Fibroblast of skin of left biceps (primary cell): ENCODE measurements at regions not wholly inside any gene's neighbourhood (a gene's known extent, or its start where the extent isn't known, plus 50 kb on each side); places are given as distances from the start of the nearest gene placed in this dataset.
A peak's percentile ranks its signal among the peaks of the same experiment; 100 is the strongest.

Source experiments
- DNase-seq, 2 experiments: peaks; one replicate each; pipeline ENCODE4 v3.0.0-alpha.2; 2013; ENCODE audit warnings: low read depth in 2 of 2

DNA sequence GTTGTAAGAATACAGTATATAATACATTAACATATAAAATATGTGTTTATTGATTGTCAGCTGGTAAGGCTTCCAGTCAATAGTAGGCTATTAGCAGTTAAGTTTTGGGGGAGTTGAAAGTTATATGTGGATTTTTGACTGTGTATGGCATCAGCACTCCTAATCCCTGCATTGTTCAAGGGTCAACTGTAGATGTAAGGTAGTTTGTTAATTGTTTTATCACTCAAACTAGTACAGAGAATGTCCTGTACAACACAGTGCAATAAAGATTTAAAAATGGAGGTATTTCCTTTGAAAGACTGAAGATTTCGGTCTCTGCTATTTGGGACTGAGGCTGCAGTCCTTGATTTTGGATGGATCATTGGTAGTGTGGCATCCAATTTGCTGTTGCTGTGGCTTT is 484.4 kb downstream of the KDM4C start:
- no peak for DNase-seq

DNA sequence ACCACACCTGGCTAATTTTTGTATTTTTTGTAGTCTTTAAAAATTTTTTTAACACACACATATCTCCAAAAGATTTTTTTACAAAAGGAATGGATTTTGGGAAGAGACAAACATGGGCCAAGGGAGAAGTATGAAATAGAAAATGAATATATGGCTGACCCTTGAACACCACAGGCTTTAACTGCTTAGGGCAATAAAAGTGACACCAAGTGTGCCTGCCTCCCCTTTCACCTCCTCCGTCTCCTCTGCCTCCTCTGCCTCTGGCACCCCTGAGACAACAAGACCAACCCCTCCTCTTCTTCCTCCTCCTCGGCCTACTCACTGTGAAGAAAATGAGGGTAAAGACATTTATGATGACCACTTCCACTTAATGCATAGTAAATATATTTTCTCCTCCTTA is 483.9 kb downstream of the KDM4C start:
- DNase-seq: no peak

DNA sequence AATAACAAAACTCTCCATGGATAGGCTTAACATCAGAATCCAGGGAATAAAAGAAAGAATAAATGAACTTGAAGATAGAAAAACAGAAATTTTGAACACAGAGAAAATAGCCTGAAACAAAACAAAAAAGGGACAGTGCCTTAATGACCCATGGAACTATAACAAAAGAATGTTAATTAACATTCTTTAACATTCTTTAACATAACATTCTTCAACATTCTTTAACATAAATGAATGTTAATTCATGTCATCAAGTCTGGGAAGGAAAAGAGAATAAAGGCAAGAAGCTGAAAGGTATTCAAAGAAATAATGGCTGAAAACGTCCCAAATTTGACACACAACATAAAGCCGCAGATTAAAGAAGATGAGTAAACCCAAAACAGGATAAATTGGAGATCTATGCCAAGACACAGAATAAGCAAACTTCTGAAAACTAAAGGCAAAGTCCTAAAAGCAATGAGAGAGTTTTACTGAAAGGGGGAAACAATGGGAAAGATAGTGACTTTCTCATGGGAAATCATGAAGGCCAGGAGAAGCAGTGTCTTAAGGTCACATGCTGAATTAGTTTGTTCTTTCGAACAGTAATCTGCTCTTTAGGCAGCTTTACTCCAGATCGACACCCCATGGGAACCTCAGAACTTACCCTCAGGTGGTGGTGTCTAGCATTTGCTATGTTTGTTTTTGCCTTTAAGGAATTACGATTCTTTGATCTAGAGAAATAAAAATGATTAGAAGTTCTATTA is 483.0 kb downstream of the KDM4C start:
- no peak for DNase-seq

DNA sequence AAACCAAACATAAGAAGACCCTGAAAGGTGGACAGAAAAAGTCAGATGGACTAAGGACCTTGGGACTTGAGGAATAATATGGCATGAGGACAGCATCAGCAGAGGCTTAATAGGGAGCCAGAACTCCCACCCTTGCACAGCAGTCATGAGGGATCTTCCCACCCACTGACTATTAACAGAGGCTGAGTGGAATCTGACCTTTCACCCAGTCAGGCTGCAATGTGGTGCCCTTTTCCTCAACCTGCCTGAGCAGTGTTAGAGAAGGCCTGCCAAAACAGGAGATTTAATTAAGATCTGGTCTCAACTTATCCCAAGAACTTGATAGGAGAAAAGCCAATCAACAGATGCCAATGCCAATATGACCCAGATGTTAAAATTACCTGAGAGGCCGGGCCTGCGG is 481.9 kb downstream of the KDM4C start:
- no peak for DNase-seq

DNA sequence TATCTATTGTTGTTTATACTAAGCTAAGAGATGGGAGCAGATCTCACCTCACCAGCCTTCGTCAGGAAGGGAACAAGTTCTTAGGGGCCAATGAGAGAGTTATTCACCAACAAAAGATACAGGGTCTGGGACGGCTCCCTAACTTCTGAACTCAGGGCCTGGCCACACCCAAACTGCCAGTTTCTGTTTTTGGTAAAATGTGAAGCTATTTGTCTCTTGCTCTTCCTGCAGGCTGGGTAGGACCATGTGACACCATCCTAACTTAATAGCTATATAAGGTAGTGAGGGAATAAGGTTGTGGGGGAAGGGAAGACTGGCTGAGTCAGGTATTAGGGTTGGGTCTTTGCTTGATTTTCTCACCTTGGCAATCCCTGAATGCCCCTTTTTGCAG is 480.5 kb downstream of the KDM4C start:
- DNase-seq: no peak

DNA sequence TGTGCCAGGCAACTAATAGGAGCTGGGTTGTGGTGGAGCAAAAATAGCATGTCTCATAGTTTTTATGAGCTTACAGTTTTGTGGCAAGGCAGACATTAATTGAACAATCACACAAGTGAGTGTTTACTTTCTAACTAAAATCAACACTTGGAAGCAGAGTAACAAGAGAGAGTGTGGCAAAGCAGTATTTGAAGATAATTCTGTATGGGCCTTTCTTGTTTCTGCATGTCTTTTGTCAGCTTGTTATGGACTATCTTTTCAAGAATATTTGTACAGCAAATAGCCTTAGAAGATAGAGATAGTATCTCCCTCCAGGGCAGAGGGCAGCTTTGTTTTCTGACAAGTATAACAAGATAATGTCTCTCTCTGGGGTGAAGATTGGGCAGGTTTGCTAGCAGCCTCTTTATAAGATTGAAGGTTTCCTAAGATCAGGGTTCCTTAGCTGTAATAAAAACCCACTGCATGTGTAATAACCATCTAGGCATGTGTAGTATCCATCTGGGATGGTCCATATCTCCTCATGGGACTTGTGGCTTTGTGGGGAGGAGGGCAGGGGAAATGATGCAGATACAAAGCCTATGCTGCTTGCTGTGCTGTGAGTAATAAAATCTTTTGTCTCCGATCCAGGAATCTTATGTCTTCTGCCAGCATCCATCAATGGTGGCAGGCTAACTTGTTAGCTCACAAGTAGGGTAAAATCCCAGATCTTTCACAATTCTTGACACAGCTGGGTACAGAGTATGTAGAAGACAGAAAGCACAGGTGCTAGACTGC is 479.9 kb downstream of the KDM4C start:
- peak; percentile 62 to 69 for DNase-seq

DNA sequence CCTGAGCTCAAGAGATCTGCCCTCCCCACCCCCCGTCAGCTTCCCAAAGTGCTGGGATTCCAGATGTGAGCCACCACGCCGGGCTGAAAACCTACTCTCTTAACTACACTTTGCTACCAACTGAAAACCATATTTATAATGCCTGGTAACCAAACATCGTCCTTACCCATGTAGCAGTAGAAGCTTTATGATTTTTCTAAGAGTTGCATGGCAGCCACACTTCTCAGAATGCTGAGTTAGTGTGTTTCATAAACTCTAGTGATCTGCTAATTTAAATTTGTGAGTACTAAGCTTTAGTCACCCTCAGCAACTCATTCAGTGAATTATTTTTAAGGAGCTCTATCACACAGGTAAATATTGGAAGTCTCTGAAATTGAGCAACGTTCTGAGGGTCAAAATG is 478.4 kb downstream of the KDM4C start:
- no peak for DNase-seq

DNA sequence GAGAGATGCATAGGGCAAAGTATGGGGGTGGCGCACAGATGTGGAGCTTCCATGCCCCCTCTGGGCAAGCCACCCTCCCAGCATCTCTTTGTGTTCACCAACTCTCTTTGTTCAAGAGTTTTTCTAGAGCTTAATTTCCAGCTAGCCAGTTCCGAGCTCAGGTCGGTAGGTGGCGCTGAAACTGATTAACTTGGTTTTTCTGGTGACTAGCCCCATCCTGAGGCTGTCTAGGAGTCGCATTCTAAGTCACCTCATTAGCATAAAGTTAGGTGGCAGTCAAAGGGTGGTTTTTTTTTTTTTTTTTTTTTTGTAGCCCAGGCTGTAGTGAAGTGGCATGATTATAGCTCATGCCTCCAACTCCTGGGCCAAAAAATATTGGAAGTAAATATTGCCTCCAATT is 476.4 kb downstream of the KDM4C start:
- DNase-seq: no peak

DNA sequence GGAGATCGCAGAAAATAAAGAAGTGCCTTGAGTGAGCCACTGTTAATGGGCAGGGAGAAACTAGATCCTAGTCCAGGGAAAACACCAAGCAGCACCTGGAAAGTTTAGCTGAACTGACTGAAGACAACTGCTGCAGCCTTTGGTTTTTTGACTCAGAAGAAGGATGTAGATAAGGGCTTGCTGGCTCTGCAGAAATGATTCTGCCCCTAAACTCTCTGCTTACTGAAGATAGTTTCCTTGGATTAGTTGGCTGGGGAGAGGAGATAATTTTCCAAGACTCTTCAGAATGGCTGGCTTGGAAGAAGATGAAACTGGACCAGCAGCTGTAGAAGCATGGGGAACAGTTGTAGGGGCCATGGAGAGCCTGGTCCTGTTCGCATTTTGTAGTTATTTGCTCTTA is 471.8 kb downstream of the KDM4C start:
- no peak for DNase-seq

DNA sequence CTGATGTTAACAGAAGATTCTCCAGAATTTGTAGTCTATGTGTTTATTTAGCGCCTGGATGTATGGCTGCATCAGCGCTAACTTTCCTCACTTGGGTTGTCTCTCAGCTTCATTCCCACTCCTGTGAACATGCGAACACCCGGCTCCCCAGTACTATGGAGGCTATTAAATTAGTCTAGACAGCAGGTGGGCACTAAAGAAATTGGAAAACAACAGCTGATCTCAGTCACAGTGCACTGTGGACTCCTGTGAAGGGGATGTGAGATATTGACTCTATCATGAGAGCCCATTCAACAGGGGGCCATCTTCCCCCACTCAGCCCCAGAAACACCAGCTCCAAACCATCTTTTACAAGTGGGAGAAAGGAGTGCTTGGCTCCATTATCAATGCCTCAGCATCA is 471.0 kb downstream of the KDM4C start:
- DNase-seq: no peak

DNA sequence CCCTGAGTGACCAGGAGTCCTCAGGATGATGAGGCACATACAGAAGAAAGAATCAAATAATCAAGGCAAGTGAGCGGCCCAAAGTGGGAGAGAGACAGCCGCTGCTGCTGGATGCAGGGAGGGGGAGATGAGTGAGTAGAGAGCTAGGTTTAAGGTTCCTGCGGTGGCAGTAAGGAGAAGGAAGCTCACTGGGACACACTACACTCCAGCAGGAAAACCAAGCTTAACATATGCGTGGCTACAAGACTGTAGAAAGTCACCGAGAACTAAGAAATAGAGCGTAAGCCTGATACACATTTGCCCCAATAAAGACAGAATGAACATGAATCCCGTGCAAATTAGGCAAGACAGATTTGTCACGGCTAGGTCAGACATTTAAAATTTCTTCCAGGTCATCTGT is 470.2 kb downstream of the KDM4C start:
- DNase-seq: no peak

DNA sequence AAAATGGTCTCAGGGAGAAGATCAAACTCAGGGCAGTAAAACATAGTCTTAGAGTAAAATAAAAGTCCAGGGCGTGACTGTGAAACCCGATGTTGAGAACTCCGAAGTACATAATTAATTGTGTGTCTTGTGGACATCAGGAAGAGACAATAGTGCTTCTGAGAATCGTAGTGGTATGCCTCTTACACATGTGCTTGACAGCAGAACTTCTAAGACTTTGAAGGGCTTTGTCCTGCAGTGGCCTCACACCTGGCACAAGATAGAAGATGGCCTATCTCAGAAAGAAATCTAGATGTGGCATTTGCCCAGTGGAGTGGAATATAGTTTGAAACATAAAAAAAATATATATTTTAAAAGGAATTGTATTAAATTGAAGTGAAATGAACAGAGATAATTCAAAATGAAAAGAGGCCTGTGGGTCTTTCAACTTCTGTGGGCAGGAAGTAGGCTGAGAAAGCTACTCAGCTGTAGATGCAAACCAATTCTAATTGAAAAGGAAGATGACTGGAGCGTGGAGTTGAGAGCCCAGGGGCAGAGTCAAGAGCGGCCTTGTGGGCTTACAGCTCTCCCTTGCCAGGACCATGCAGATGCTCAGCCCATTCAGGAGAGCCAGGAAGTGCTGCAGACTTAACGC is 468.4 kb downstream of the KDM4C start:
- DNase-seq: no peak
